CD4-positive, alpha-beta T cell treated with Interleukin-6 at 100 ng/mL for 8 hours (primary cell): ENCODE measurements at regions not wholly inside any gene's neighbourhood (a gene's known extent, or its start where the extent isn't known, plus 50 kb on each side); places are given as distances from the start of the nearest gene placed in this dataset.

Experiments
- DNase-seq: peaks from one replicate; pipeline ENCODE4 v3.0.0-alpha.2; 2020; ENCODE audit warnings: mixed read lengths, low spot score

- no peak for DNase-seq
These were observed 342.9 kb upstream of the PLXNA2 start for GRCh38 chr1:208587110-208587509.

GRCh38 chr1:208593306-208594006, 349.3 kb upstream of the PLXNA2 start:
- DNase-seq = no peak

- DNase-seq = no peak
These were observed 351.1 kb upstream of the PLXNA2 start for GRCh38 chr1:208595236-208595635.

GRCh38 chr1:208595745-208596144, 351.6 kb upstream of the PLXNA2 start:
- DNase-seq = no peak

- no peak for DNase-seq
These were observed 353.4 kb upstream of the PLXNA2 start for GRCh38 chr1:208597571-208597970.

- no peak for DNase-seq
These were observed 353.8 kb upstream of the PLXNA2 start for GRCh38 chr1:208598021-208598420.

GRCh38 chr1:208599063-208599462, 354.9 kb upstream of the PLXNA2 start:
- DNase-seq = no peak

- no peak for DNase-seq
These were observed 356.4 kb upstream of the PLXNA2 start for GRCh38 chr1:208600456-208601190.

GRCh38 chr1:208601561-208601960, 357.4 kb upstream of the PLXNA2 start:
- no peak for DNase-seq

- no peak for DNase-seq
These were observed 359.5 kb upstream of the PLXNA2 start for GRCh38 chr1:208603721-208604120.

GRCh38 chr1:208604295-208604694, 360.1 kb upstream of the PLXNA2 start:
- DNase-seq = no peak

- DNase-seq = no peak
These were observed 362.8 kb upstream of the PLXNA2 start for GRCh38 chr1:208606959-208607358.

- DNase-seq = no peak
These were observed 363.4 kb upstream of the PLXNA2 start for GRCh38 chr1:208607616-208608015.

- DNase-seq = no peak
These were observed 370.4 kb upstream of the PLXNA2 start for GRCh38 chr1:208614610-208615009.

- DNase-seq = no peak
These were observed 371.2 kb upstream of the PLXNA2 start for GRCh38 chr1:208615371-208615770.

- no peak for DNase-seq
These were observed 372.6 kb upstream of the PLXNA2 start for GRCh38 chr1:208616776-208617175.

- DNase-seq = no peak
These were observed 384.1 kb upstream of the PLXNA2 start for GRCh38 chr1:208628022-208628914.

- no peak for DNase-seq
These were observed 386.9 kb upstream of the PLXNA2 start for GRCh38 chr1:208631092-208631491.

GRCh38 chr1:208631506-208631905, 387.3 kb upstream of the PLXNA2 start:
- no peak for DNase-seq

- no peak for DNase-seq
These were observed 390.4 kb upstream of the PLXNA2 start for GRCh38 chr1:208634346-208635140.

GRCh38 chr1:208637181-208637580, 393.0 kb upstream of the PLXNA2 start:
- no peak for DNase-seq

- DNase-seq = no peak
These were observed 395.2 kb upstream of the PLXNA2 start for GRCh38 chr1:208639382-208639781.
